ENCODE measurements at regions not wholly inside any gene's neighbourhood (a gene's known extent, or its start where the extent isn't known, plus 50 kb on each side); places are given as distances from the start of the nearest gene placed in this dataset.
A peak's percentile ranks its signal among the peaks of the same experiment; 100 is the strongest.
"Not testable (repeated sequence)": the region's sequence is repeated elsewhere in the genome, so short reads cannot be mapped to it uniquely, and the experiment has no call there.

DNA sequence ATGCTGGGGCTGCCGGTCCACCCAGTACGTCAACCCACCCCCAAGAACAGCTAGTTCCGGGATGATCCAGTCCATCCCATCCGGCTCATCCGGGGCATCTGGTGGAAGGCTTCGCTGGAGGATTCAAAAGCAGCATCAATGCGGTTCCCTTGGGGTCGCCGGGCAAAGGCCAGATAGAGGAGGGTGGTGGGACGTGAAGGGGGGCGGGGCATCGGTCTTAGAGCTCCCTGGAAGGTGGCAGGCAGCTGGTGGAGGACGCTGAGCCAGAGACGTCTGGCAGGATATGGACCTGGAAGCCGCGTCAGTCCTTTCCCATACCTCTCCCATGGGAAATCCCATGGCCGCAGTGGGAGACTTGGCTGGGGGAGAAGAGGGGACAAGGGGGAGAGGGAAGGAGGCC is 1500.8 kb upstream of the DEFB115 start:
- H3K27ac ChIP-seq: no peak overlapping the region
- TF ChIP-seq, protein P1, sequence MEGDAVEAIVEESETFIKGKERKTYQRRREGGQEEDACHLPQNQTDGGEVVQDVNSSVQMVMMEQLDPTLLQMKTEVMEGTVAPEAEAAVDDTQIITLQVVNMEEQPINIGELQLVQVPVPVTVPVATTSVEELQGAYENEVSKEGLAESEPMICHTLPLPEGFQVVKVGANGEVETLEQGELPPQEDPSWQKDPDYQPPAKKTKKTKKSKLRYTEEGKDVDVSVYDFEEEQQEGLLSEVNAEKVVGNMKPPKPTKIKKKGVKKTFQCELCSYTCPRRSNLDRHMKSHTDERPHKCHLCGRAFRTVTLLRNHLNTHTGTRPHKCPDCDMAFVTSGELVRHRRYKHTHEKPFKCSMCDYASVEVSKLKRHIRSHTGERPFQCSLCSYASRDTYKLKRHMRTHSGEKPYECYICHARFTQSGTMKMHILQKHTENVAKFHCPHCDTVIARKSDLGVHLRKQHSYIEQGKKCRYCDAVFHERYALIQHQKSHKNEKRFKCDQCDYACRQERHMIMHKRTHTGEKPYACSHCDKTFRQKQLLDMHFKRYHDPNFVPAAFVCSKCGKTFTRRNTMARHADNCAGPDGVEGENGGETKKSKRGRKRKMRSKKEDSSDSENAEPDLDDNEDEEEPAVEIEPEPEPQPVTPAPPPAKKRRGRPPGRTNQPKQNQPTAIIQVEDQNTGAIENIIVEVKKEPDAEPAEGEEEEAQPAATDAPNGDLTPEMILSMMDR (conservative IDR thresholded peaks at IDR 0.05): no peak

DNA sequence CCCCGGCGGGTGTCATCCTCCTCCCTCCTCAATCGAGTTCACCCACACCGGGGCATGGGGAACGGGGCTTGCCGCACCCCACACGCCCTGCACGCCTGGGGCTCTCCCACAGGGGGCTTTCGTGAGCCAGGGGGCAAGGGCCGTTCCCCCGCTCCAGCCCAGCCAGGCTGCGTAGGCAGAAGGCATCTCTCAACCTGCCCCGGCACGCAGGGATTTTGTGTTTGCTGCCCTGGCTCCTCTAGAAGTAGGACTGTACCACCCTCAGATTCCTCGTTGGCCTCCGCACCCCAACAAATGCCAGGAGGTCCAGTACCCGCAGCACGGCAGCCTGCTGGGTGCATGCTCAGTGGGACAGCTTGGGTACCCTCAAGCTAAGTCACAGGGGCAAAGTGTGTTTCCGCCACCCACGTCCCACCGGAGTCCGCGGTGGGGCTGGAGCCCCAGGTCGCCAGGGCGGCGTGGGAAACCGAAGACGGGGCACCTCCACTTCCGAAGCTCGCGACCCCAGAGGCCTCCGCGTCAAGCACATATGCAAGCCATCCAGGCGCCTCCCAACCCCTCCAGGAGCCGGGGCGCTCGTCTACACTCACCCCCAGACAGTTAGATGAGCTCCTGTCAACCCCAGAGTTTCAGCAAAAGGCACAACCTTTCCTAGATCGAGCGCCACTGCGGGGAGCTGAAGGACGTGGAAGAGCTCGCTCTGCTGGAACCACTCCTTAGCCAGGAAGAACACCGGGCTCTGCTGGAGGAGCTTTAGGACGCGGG is 1495.7 kb upstream of the DEFB115 start:
- H3K27ac ChIP-seq: not testable (repeated sequence)

DNA sequence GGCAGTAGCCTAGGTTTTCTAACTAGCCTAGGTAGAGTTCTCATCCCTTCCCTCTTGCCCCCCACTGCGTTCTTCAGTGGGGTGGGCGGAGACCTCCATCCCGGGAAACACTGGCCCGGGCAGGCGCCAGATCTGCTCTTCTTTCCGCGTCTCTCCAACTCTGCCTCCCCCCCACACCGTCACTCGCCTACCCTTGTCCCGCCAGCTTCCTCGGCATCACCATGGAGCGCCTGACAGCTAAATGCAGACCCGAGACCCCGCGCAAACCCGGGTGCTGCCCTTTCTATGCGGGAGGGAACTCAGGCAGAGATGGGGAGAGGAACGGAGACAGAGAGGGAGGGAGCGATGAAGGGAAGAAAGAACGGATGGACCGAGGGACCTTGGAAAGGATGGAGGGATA is 1494.8 kb upstream of the DEFB115 start:
- H3K27ac ChIP-seq: no peak overlapping the region
- TF ChIP-seq, protein P1 (conservative IDR thresholded peaks at IDR 0.05): no peak

DNA sequence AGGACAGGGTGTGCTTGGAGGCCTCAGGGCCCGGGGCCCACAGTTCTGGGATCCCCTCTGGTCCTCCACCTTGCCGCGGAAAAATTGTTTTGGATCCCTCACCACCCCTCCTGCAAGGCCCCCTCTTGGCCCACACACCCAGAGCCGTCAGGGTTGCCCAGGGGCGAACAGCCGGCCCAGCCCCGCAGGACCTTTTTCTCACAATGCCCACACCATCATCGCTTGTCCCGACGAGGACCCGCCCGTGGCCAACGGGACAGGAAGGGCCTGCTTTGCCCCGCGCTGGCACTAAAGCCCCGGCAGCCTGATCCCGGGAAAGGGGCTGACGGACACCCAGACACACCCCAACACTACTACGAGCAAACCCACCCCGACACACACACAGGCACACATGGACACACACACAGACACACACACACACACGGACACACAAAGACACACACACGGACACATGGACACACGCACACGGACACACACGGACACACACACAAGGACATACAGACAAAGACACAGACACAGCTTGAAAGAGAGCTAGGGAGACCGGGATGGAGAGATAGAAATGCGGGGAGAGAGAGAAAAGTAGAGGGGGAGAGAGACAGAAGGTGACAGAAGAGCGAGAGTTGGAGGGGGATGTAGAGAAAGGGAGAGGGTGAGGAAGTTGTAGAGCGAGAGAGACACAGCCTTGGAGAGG is 1493.5 kb upstream of the DEFB115 start:
- no peak overlapping the region for H3K27ac ChIP-seq
- TF ChIP-seq, protein P1 (conservative IDR thresholded peaks at IDR 0.05): no peak

DNA sequence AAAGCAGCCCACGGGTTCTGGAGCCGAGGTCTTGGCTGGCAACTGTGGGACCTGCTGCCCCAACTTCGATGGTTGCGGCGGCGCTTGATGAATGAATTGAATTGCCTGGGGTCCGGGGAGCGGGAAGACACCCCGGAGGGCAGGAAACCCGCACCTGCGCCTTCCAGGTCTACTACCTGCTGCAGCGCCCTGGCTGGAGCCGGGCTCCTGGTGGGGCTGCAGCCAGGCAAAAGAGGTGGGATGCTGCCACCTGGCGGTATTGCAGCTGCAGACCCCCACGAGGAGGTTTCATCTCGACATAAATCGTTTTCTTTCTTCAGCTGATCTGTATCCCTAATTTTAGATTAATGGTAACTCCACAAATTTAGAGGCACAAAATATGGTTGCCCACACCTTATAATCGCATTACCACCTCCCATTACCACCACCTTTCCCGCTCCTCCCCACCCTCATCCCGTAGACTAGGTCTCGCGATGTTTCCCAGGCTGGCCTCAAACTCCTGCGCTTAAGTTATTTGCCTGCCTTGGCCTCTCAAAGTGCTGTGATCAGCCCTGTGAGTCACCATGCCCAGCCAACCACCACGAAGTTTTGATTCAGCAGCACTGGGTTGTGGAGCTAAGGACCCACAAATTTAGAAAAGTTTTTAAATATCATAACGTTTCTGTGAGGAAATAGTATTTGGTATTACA is 1492.4 kb upstream of the DEFB115 start:
- TF ChIP-seq, protein P1 (conservative IDR thresholded peaks at IDR 0.05): peak; percentile 78

DNA sequence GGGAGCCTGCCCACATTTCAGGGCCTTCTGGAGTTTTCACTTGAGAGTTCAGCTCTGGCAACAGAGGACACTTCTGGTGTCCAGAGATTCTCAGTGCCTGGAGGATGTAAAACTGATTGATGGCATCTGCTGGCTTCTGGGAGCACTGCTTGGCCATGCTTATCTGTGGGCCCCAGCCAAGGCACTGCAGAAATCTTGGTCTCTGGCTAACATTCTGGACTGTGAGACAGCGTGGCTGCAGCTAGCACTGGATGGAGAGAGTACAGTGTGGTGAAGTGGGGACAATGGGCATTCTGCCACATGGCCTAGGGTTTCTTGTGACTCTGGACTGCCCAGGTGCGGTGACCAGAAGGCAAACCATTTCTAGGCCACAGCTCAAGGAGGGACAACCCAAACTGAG is 1479.4 kb upstream of the DEFB115 start:
- not testable (repeated sequence) for H3K27ac ChIP-seq

More for the DNA sequence above, 1492.4 kb upstream of the DEFB115 start:
- not testable (repeated sequence) for H3K27ac ChIP-seq

DNA sequence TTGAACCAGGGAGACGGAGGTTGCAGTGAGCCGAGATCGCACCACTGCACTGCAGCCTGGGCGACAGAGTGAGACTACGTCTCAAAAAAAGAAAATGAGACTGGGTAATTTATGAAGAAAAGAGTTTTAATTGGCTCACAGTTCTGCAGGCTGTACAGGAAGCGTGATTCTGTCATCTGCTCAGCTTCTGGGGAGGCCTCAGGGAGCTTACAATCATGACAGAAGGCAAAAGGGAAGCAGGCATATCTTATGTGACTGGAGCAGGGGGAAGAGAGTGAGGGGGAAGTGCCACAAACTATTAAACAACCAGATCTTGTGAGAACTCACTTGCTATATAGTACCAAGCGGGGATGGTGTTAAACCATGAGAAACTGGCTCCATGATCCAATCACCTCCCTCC is 1476.2 kb upstream of the DEFB115 start:
- not testable (repeated sequence) for H3K27ac ChIP-seq

DNA sequence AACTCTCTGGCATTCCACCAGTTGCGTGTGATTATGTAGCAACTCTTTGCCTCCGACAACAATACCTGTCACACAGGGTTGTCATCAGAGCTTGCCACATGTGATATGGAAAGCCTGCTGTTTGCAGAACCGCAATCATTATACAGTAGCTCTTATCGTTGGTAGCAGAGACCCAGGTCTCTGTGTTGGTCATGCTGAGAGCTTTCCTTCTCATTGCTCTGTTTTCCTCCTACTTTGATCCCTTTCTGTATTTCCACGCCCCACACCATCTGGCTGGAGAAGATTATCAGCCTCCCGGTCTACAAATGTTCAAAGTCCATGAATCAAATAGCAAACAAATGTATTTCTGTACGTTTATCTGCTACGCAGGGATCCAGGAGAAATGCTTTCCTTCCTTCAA is 1475.6 kb upstream of the DEFB115 start:
- H3K27ac ChIP-seq: not testable (repeated sequence)

DNA sequence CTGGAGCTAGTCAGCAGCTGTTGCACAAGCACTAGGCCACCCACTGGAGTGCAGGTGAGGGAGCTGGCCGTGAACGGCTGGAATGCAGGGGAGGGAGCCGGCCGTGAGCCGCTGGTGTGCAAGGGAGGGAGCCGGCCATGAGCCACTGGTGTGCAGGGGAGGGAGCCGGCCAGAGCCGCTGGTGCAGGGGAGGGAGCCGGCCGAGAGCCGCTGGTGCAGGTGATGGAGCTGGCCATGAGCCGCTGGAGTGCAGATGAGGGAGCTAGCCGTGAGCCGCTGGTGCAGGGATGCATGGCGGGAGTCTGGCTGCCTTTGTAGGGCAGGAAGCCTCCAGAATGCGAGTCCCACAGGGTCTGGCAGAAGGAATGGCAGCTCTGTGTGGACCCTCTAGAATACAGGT is 1470.0 kb upstream of the DEFB115 start:
- not testable (repeated sequence) for H3K27ac ChIP-seq

DNA sequence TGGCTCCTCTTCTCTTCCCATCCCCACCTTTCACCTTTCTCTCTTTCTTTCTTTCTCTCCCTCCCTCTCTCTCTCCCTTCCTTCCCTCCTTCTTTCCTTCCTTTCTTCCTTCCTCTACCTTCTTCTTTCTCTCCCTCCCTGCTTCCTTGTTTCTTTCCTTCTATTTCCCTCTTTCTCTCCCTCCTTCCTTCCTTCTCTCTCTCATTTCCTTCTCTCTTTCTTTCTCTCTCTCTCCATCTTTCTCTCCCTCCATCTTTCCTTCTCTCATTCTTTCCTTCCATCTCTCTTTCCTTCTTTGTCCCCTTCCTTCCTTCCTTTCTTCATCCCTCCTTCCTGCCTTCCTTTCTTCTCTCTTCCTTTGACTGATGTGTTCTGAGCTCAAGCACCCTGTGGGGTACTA is 1467.0 kb upstream of the DEFB115 start:
- H3K27ac ChIP-seq: no peak overlapping the region
- TF ChIP-seq, protein P1 (conservative IDR thresholded peaks at IDR 0.05): no peak

DNA sequence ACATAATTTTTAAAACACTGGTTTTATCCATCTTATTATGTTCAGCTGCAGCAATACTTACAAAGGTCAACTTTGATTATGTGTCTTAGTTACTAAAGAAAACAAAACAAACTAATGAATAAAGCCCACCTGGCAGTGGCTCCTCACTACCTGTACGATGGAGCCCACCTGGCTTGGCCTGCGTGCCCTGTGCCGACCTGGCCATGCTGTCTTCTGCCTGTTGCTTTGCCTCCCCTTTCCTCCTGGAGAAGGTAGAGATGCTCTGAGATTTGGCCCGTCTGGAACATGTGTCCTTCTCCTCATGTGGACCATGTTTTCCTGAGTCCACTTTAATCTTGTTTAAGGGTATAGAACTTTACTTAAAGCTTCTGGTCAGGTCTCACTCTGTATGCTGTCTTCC is 1426.0 kb upstream of the DEFB115 start:
- H3K27ac ChIP-seq: not testable (repeated sequence)

DNA sequence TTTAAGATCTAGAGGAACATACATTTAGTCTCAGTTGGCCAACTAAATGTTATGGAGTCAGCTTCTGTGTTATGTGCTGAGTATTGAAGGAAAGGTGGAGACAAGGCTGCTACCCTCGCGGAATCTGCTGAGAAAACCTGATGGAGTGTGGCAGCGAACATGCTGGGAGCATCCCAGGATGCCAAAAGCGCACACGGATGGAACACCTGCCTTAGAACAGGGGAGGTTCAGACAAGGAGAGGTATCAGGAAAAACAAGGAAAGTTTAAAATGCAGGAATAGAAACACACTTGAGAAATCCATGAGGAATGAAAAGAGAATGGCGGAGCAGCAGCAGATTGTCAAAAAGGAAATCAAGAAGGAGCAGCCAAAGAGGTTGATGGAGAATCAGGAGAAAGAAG is 1389.5 kb upstream of the DEFB115 start:
- not testable (repeated sequence) for H3K27ac ChIP-seq

DNA sequence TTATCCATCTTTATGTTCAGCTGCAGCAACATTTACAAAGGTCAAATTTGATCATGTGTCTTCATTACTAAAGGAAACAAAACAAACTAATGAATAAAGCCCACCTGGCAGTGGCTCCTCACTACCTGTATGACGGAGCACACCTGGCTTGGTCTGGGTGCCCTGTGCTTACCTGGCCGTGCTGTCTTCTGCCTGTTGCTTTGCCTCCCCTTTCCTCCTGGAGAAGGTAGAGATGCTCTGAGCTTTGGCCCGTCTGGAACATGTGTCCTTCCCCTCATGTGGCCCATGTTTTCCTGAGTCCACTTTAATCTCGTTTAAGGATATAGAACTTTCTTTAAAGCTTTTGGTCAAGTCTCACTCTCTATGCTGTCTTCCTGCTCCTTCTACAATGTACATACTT is 1388.8 kb upstream of the DEFB115 start:
- not testable (repeated sequence) for H3K27ac ChIP-seq

DNA sequence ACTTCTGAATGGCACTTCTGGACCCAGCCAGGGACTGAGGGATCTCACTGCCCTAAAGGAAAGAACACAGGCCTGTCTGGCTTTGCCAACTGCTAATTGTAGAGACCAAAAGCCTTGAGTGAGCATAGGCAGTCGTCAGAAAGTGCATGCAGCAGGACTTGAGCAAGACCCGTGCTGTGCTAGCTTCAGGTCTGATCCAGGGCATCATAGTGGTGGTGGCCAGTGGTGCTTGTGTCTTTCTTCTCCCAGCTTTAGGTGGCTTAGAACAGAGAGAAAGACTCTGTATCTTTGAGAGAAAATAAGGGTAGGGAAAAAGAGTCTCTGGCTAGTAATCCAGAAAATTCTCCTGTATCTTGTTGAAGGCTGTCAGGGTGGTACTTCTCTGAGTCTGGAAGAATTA is 1385.6 kb upstream of the DEFB115 start:
- not testable (repeated sequence) for H3K27ac ChIP-seq
